HCT116 (cell line): ENCODE measurements at regions not wholly inside any gene's neighbourhood (a gene's known extent, or its start where the extent isn't known, plus 50 kb on each side); places are given as distances from the start of the nearest gene placed in this dataset.

ENCODE experiments used
- ATAC-seq: fragments of 200-7000 bp; cut with Tn5 transposase; 2 replicates; pipeline ENCODE4 v1.9.1; 2020; ENCODE audit warnings: mild to moderate bottlenecking, moderate library complexity
- BruUV-seq: library from RNA; stranded (reverse); fragments of 400-500 nt; replicated peaks from 2 replicates; lab custom pipeline; 2021; lab: Mats Ljungman, UMichigan
- CTCF ChIA-PET: fragments of 300-600 bp; sonication (Branson Sonifier 250); formaldehyde crosslinking; loops from one replicate; lab custom pipeline; 2021; ENCODE audit warnings: antibody characterized with exemption; lab: Charles Lee
- POLR2A ChIA-PET: fragments of 300-600, 350-600 bp; sonication (Branson Sonifier 250); formaldehyde crosslinking; loops from one replicate; lab custom pipeline; 2021; ENCODE audit warnings: antibody characterized with exemption; lab: Charles Lee
- RAD21 ChIA-PET, 2 experiments: fragments of 300-600 bp; sonication (Branson Sonifier 250); formaldehyde crosslinking; loops; one replicate each; lab custom pipeline; 2023; ENCODE audit warnings: low total read pairs in 2 of 2; ENCODE audit not compliant: uncharacterized antibody in 2 of 2, unreplicated experiment in 2 of 2, low non-redundant PET in 1 of 2; lab: Charles Lee
- DNase-seq: peaks from one replicate; pipeline ENCODE4 v3.0.0-alpha.2; 2010; ENCODE audit warnings: low read depth, low spot score
- H2AFZ ChIP-seq: fragments of 200-600 bp; shearing (Covaris generic), sonication (generic); 2 replicates; pipeline ENCODE4 v1.6.1; 2017; ENCODE audit warnings: low read depth, mixed run types, mixed read lengths, antibody characterized with exemption, low read length; ENCODE audit not compliant: poor library complexity, severe bottlenecking
- H3K27ac ChIP-seq: 2 replicates; pipeline ENCODE4 v1.5.1; 2012; ENCODE audit warnings: low read depth, low read length
- H3K27me3 ChIP-seq: fragments of 200-600 bp; sonication (generic); 2 replicates; pipeline ENCODE4 v1.6.1; 2016; ENCODE audit warnings: mixed run types, low read length, mixed read lengths; ENCODE audit not compliant: insufficient read depth
- H3K36me3 ChIP-seq, 2 experiments: fragments of 200-500 bp in 1 of 2; fragments of 200-600 bp in 1 of 2; sonication (Bioruptor generic) in 1 of 2; sonication (generic) in 1 of 2; 2 replicates each; pipeline versions ENCODE4 v1.5.1 to v1.6.1; 2014 to 2016; ENCODE audit warnings: low read length in 2 of 2, inconsistent platforms in 1 of 2, mixed read lengths in 1 of 2, mixed run types in 1 of 2; ENCODE audit not compliant: insufficient read depth in 2 of 2, control insufficient read depth in 1 of 2
- H3K4me1 ChIP-seq, 2 experiments: fragments of 200-600 bp in 1 of 2; sonication (generic) in 1 of 2; 2 replicates each; pipeline versions ENCODE4 v1.5.1 to v1.6.1; 2012 to 2017; ENCODE audit warnings: low read length in 2 of 2, inconsistent platforms in 1 of 2, mild to moderate bottlenecking in 1 of 2, mixed read lengths in 1 of 2, mixed run types in 1 of 2, moderate library complexity in 1 of 2; ENCODE audit not compliant: insufficient read depth in 2 of 2, control insufficient read depth in 1 of 2
- H3K4me2 ChIP-seq: fragments of 200-600 bp; sonication (generic); 2 replicates; pipeline ENCODE4 v1.6.1; 2017; ENCODE audit warnings: mixed run types, low read length, mixed read lengths
- H3K4me3 ChIP-seq, 2 experiments: fragments of 200-600 bp in 1 of 2; sonication (generic) in 1 of 2; replicated peaks in 1 of 2; 2 replicates each; pipeline ENCODE4 v1.5.1; 2011 to 2016; ENCODE audit warnings: low read length in 2 of 2, control low read depth in 1 of 2, low read depth in 1 of 2, mild to moderate bottlenecking in 1 of 2, mixed read lengths in 1 of 2, mixed run types in 1 of 2
- H3K79me2 ChIP-seq: fragments of 200-600 bp; sonication (generic); 2 replicates; pipeline ENCODE4 v1.6.1; 2017; ENCODE audit warnings: mild to moderate bottlenecking, mixed run types, low read length, moderate library complexity, mixed read lengths; ENCODE audit not compliant: insufficient read depth
- H3K9ac ChIP-seq: fragments of 200-600 bp; sonication (generic); 2 replicates; pipeline ENCODE4 v1.6.1; 2016; ENCODE audit warnings: low read length, mixed read lengths
- H3K9me2 ChIP-seq: fragments of 200-600 bp; sonication (generic), shearing (Covaris generic); 2 replicates; pipeline ENCODE4 v1.6.1; 2017; ENCODE audit warnings: mixed run types, mild to moderate bottlenecking, moderate library complexity; ENCODE audit not compliant: insufficient read depth
- H3K9me3 ChIP-seq, 2 experiments: fragments of 200-500 bp in 1 of 2; fragments of 200-600 bp in 1 of 2; sonication (Bioruptor generic) in 1 of 2; sonication (generic) in 1 of 2; 2 replicates each; pipeline ENCODE4 v1.6.1; 2014 to 2017; ENCODE audit warnings: low read length in 2 of 2, mixed read lengths in 2 of 2, inconsistent platforms in 1 of 2, low read depth in 1 of 2, mild to moderate bottlenecking in 1 of 2, mixed run types in 1 of 2, moderate library complexity in 1 of 2; ENCODE audit not compliant: control insufficient read depth in 1 of 2, insufficient read depth in 1 of 2
- H4K20me1 ChIP-seq: fragments of 200-600 bp; sonication (generic), shearing (Covaris generic); 2 replicates; pipeline ENCODE4 v1.6.1; 2017; ENCODE audit warnings: mixed run types, mild to moderate bottlenecking, moderate library complexity; ENCODE audit not compliant: insufficient read depth
- CEBPB ChIP-seq: IDR thresholded peaks from 2 replicates; pipeline ENCODE4 v1.6.1; 2012; ENCODE audit warnings: low read depth
- EGR1 ChIP-seq: IDR thresholded peaks from 2 replicates; pipeline ENCODE4 v1.6.1; 2012; ENCODE audit warnings: low read depth
- EZH2phosphoT487 ChIP-seq: fragments of 200-600 bp; IDR thresholded peaks from 2 replicates; pipeline ENCODE4 v1.6.1; 2018; ENCODE audit warnings: antibody characterized with exemption, borderline replicate concordance
- FOSL1 ChIP-seq: IDR thresholded peaks from 2 replicates; pipeline ENCODE4 v1.6.1; 2012; ENCODE audit warnings: low read depth
- JUND ChIP-seq: IDR thresholded peaks from 2 replicates; pipeline ENCODE4 v1.6.1; 2012
- REST ChIP-seq: IDR thresholded peaks from 2 replicates; pipeline ENCODE4 v1.6.1; 2012; ENCODE audit warnings: low read depth
- SP1 ChIP-seq: IDR thresholded peaks from 2 replicates; pipeline ENCODE4 v1.6.1; 2012; ENCODE audit warnings: low read depth
- YY1 ChIP-seq: IDR thresholded peaks from 2 replicates; pipeline ENCODE4 v1.6.1; 2011; ENCODE audit warnings: low read length, low read depth, moderate library complexity, mild to moderate bottlenecking; ENCODE audit not compliant: insufficient replicate concordance; ENCODE audit errors: extremely low read depth
- intact Hi-C: fragments of 100-400 bp; cut with micrococcal nuclease; formaldehyde crosslinking; loops from 2 replicates; pipeline ENCODE4 v1.10.0; 2022
- TF ChIP-seq, protein P1 (sequence below), 3 experiments: fragments of 200-600 bp in 1 of 3; sonication (generic) in 1 of 3; IDR thresholded peaks in 2 of 3; conservative IDR thresholded peaks in 1 of 3; 2 replicates each; pipeline ENCODE4 v1.5.1; 2012 to 2017; ENCODE audit warnings: low read depth in 2 of 3, low read length in 2 of 3, antibody characterized with exemption in 1 of 3, borderline replicate concordance in 1 of 3, control low read depth in 1 of 3, mild to moderate bottlenecking in 1 of 3, mixed read lengths in 1 of 3, mixed run types in 1 of 3, moderate library complexity in 1 of 3; ENCODE audit not compliant: insufficient read depth in 1 of 3
- TF ChIP-seq, protein P2 (sequence below): IDR thresholded peaks from 2 replicates; pipeline ENCODE4 v1.6.1; 2012
- TF ChIP-seq, protein P3 (sequence below): IDR thresholded peaks from 2 replicates; pipeline ENCODE4 v1.6.1; 2011; ENCODE audit warnings: mild to moderate bottlenecking, low read length, moderate library complexity; ENCODE audit not compliant: insufficient replicate concordance; ENCODE audit errors: extremely low read depth
- TF ChIP-seq, protein P4 (sequence below): IDR thresholded peaks from 2 replicates; pipeline ENCODE4 v1.6.1; 2012

DNA sequence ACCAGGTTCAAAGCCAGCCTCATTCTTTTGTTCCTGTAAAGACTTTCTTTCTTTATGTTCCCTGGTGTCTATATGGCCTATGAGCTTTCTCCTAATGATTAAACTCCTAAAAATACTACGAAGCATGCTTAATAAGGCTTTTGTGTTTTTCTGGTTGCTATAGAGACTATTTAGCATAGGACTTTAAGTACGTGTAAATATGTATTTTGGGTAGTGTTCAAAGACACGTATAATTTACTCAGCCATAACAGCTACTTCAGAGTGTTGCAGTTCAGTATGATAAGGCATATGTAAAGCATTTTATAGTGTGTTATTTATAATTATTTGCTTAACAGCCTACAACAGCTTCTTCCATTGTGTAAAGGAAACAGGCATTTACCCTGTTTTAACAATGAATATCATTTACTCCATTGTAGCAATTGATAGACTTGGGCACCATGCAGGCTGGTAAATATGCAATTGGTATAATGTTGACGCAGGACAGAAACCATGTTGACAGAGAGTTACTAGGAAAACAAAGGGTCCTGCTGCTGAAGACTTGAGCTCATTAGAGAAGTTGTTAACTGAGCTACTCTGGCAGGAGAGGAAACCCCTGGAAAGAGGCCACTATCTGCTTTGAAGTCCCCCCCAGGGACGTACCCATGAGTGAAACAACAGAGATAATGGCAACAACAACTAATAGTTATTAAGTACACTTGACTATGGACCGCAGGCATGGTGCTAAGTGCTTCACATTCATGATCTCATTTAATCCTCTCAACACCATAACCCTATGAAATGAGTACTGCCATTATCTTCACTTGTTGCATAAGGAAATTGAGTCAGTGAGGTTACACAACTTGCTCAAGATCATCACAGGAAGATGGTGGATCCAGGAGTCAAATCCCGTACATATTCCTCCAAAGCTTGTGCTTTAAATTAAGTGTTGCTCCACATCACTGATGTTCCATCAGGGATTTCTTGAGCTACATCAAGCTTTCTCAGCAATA lies 342.2 kb upstream of the DYNLRB2 start:
- Histone ChIP-seq H3K9me2 (no peaks in the 10 kb centered on the region), H3K9ac (no peak overlapping the region), H3K4me3 (no peak overlapping the region), H3K27me3 (no peaks in the 10 kb centered on the region), H3K4me1 (no peaks in the 10 kb centered on the region; a peak in 1 of 4 replicates), H3K36me3 (no peaks in the 10 kb centered on the region), H3K9me3 (peaks cover 43 to 48% of the 10 kb centered on the region in 2 experiments; a peak in 2 of 4 replicates), H4K20me1 (no peaks in the 10 kb centered on the region), H3K79me2 (no peaks in the 10 kb centered on the region), H3K4me2 (no peak overlapping the region), H2AFZ (no peak overlapping the region), H3K27ac (no peak overlapping the region)
- TF ChIP-seq, protein P1, sequence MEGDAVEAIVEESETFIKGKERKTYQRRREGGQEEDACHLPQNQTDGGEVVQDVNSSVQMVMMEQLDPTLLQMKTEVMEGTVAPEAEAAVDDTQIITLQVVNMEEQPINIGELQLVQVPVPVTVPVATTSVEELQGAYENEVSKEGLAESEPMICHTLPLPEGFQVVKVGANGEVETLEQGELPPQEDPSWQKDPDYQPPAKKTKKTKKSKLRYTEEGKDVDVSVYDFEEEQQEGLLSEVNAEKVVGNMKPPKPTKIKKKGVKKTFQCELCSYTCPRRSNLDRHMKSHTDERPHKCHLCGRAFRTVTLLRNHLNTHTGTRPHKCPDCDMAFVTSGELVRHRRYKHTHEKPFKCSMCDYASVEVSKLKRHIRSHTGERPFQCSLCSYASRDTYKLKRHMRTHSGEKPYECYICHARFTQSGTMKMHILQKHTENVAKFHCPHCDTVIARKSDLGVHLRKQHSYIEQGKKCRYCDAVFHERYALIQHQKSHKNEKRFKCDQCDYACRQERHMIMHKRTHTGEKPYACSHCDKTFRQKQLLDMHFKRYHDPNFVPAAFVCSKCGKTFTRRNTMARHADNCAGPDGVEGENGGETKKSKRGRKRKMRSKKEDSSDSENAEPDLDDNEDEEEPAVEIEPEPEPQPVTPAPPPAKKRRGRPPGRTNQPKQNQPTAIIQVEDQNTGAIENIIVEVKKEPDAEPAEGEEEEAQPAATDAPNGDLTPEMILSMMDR (IDR thresholded peaks at IDR 0.05 in 2 of 3, conservative IDR thresholded peaks at IDR 0.05 in 1 of 3; ENCODE audit: borderline replicate concordance in 1 of 3, insufficient read depth in 1 of 3, low read depth in 2 of 3, low read length in 2 of 3) = no peak
- TF ChIP-seq, protein P2, sequence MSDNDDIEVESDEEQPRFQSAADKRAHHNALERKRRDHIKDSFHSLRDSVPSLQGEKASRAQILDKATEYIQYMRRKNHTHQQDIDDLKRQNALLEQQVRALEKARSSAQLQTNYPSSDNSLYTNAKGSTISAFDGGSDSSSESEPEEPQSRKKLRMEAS = no peak
- TF ChIP-seq EGR1 (no peak), EZH2phosphoT487 (no peak), SP1 (no peak), CEBPB (no peak), REST (no peak), JUND (no peak), FOSL1 (no peak), YY1 (no peak)
- TF ChIP-seq, protein P3, sequence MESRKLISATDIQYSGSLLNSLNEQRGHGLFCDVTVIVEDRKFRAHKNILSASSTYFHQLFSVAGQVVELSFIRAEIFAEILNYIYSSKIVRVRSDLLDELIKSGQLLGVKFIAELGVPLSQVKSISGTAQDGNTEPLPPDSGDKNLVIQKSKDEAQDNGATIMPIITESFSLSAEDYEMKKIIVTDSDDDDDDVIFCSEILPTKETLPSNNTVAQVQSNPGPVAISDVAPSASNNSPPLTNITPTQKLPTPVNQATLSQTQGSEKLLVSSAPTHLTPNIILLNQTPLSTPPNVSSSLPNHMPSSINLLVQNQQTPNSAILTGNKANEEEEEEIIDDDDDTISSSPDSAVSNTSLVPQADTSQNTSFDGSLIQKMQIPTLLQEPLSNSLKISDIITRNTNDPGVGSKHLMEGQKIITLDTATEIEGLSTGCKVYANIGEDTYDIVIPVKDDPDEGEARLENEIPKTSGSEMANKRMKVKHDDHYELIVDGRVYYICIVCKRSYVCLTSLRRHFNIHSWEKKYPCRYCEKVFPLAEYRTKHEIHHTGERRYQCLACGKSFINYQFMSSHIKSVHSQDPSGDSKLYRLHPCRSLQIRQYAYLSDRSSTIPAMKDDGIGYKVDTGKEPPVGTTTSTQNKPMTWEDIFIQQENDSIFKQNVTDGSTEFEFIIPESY = no peak
- TF ChIP-seq, protein P4, sequence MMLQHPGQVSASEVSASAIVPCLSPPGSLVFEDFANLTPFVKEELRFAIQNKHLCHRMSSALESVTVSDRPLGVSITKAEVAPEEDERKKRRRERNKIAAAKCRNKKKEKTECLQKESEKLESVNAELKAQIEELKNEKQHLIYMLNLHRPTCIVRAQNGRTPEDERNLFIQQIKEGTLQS = no peak
- intact Hi-C loops = no loop called here
- DNase-seq (no peak), ATAC-seq (no peak)
- BruUV-seq = no TSS peak
- CTCF ChIA-PET = no interaction called here
- POLR2A ChIA-PET = no interaction called here
- RAD21 ChIA-PET = no interaction called here
